HEK293 (cell line): ENCODE measurements at regions not wholly inside any gene's neighbourhood (a gene's known extent, or its start where the extent isn't known, plus 50 kb on each side); places are given as distances from the start of the nearest gene placed in this dataset.

ENCODE experiments used
- CTCF ChIA-PET: fragments of 350-600 bp; formaldehyde crosslinking; extraction: SDS; loops from one replicate; lab custom pipeline; 2021; ENCODE audit warnings: antibody characterized with exemption; lab: Yijun Ruan, JAX
- POLR2A ChIA-PET: fragments of 300-600 bp; formaldehyde crosslinking; extraction: SDS; loops from one replicate; lab custom pipeline; 2020; ENCODE audit warnings: antibody characterized with exemption, inconsistent platforms; lab: Yijun Ruan, JAX
- H3K27ac ChIP-seq: fragments of 200-500 bp; sonication (Bioruptor generic); 2 replicates; pipeline ENCODE4 v1.5.1; 2014; ENCODE audit warnings: low read depth, low read length, control low read depth, inconsistent platforms; ENCODE audit errors: extremely low read depth
- H3K36me3 ChIP-seq, 2 experiments: fragments of 200-500 bp in 1 of 2; sonication (Bioruptor generic) in 1 of 2; 1 replicate in 1 of 2; 2 replicates in 1 of 2; pipeline ENCODE4 v1.5.1; 2014 to 2017; ENCODE audit warnings: inconsistent platforms in 2 of 2, low read length in 2 of 2; ENCODE audit not compliant: control insufficient read depth in 2 of 2, insufficient read depth in 1 of 2
- H3K4me1 ChIP-seq: fragments of 200-500 bp; sonication (Bioruptor generic); 2 replicates; pipeline ENCODE4 v1.5.1; 2014; ENCODE audit warnings: mild to moderate bottlenecking, low read length, inconsistent platforms; ENCODE audit not compliant: control insufficient read depth, insufficient read depth
- H3K4me3 ChIP-seq: 2 replicates; pipeline ENCODE4 v1.5.1; 2011; ENCODE audit warnings: low read depth, mild to moderate bottlenecking, control low read depth, low read length, moderate library complexity
- H3K9me3 ChIP-seq: fragments of 200-500 bp; sonication (Bioruptor generic); 2 replicates; pipeline ENCODE4 v1.5.1; 2014; ENCODE audit warnings: low read depth, low read length, inconsistent platforms; ENCODE audit not compliant: control insufficient read depth, insufficient read depth
- OVOL3 ChIP-seq: fragments of 450-650 bp; formaldehyde crosslinking; IDR thresholded peaks from 2 replicates; pipeline ENCODE4 v1.5.1; 2016; ENCODE audit warnings: missing biosample characterization, missing genetic modification characterization
- PBX3 ChIP-seq: sonication (generic); formaldehyde crosslinking; IDR thresholded peaks from 2 replicates; pipeline ENCODE4 v1.8.1; 2022; ENCODE audit warnings: mild to moderate bottlenecking, moderate library complexity, missing genetic modification reagents
- SCRT1 ChIP-seq: fragments of 450-650 bp; formaldehyde crosslinking; IDR thresholded peaks from 2 replicates; pipeline ENCODE4 v1.5.1; 2016; ENCODE audit warnings: missing biosample characterization, missing genetic modification characterization, borderline replicate concordance
- TRIM28 ChIP-seq: IDR thresholded peaks from 2 replicates; pipeline ENCODE4 v1.6.1; 2011; ENCODE audit warnings: low read length, control low read depth, borderline replicate concordance
- ZNF146 ChIP-seq: fragments of 450-650 bp; formaldehyde crosslinking; IDR thresholded peaks from 2 replicates; pipeline ENCODE4 v1.5.1; 2016; ENCODE audit warnings: missing biosample characterization, missing genetic modification characterization
- ZNF157 ChIP-seq: fragments of 450-650 bp; formaldehyde crosslinking; IDR thresholded peaks from 2 replicates; pipeline ENCODE4 v1.5.1; 2016; ENCODE audit warnings: missing biosample characterization, missing genetic modification characterization
- ZNF324 ChIP-seq: fragments of 450-650 bp; formaldehyde crosslinking; IDR thresholded peaks from 2 replicates; pipeline ENCODE4 v1.5.1; 2016; ENCODE audit warnings: missing biosample characterization, missing genetic modification characterization
- ZNF350 ChIP-seq: fragments of 450-650 bp; formaldehyde crosslinking; IDR thresholded peaks from 2 replicates; pipeline ENCODE4 v1.5.0; 2017; ENCODE audit warnings: missing biosample characterization, mild to moderate bottlenecking, missing genetic modification characterization
- ZNF529 ChIP-seq: fragments of 450-650 bp; formaldehyde crosslinking; IDR thresholded peaks from 2 replicates; pipeline ENCODE4 v1.5.1; 2017; ENCODE audit warnings: missing genetic modification characterization, missing biosample characterization; ENCODE audit not compliant: insufficient replicate concordance
- ZNF548 ChIP-seq: fragments of 450-650 bp; formaldehyde crosslinking; IDR thresholded peaks from 2 replicates; pipeline ENCODE4 v1.5.1; 2016; ENCODE audit warnings: missing biosample characterization, missing genetic modification characterization
- ZNF561 ChIP-seq: fragments of 450-650 bp; IDR thresholded peaks from 2 replicates; pipeline ENCODE4 v1.5.1; 2018; ENCODE audit warnings: missing biosample characterization, missing genetic modification characterization, borderline replicate concordance
- ZNF600 ChIP-seq: fragments of 450-650 bp; formaldehyde crosslinking; IDR thresholded peaks from 2 replicates; pipeline ENCODE4 v1.5.1; 2016; ENCODE audit warnings: missing biosample characterization, missing genetic modification characterization
- ZNF629 ChIP-seq: fragments of 450-650 bp; formaldehyde crosslinking; IDR thresholded peaks from 2 replicates; pipeline ENCODE4 v1.5.1; 2017; ENCODE audit warnings: missing biosample characterization, missing genetic modification characterization
- ZNF664 ChIP-seq: fragments of 450-650 bp; formaldehyde crosslinking; IDR thresholded peaks from 2 replicates; pipeline ENCODE4 v1.5.1; 2016; ENCODE audit warnings: missing biosample characterization, missing genetic modification characterization
- ZNF777 ChIP-seq: fragments of 450-650 bp; formaldehyde crosslinking; IDR thresholded peaks from 2 replicates; pipeline ENCODE4 v1.5.1; 2017; ENCODE audit warnings: missing biosample characterization, missing genetic modification characterization, borderline replicate concordance
- ZNF785 ChIP-seq: fragments of 450-650 bp; formaldehyde crosslinking; IDR thresholded peaks from 2 replicates; pipeline ENCODE4 v1.5.1; 2016; ENCODE audit warnings: missing biosample characterization, missing genetic modification characterization
- ZNF791 ChIP-seq: fragments of 450-650 bp; formaldehyde crosslinking; IDR thresholded peaks from 2 replicates; pipeline ENCODE4 v1.5.1; 2016; ENCODE audit warnings: missing biosample characterization, missing genetic modification characterization
- ZNF837 ChIP-seq: fragments of 450-650 bp; formaldehyde crosslinking; IDR thresholded peaks from 2 replicates; pipeline ENCODE4 v1.5.1; 2016; ENCODE audit warnings: missing biosample characterization, missing genetic modification characterization
- ZSCAN23 ChIP-seq: fragments of 450-650 bp; formaldehyde crosslinking; IDR thresholded peaks from 2 replicates; pipeline ENCODE4 v1.5.1; 2016; ENCODE audit warnings: missing biosample characterization, missing genetic modification characterization
- TF ChIP-seq, protein P1 (sequence below): fragments of 450-650 bp; formaldehyde crosslinking; IDR thresholded peaks from 2 replicates; pipeline ENCODE4 v1.5.1; 2017; ENCODE audit warnings: missing biosample characterization, missing genetic modification characterization
- TF ChIP-seq, protein P2 (sequence below): fragments of 450-650 bp; formaldehyde crosslinking; IDR thresholded peaks from 2 replicates; pipeline ENCODE4; 2016; ENCODE audit warnings: missing biosample characterization, missing genetic modification characterization

- TF ChIP-seq ZNF791 (no peak), ZNF664 (no peak), ZNF548 (tag by site-specific recombination) (no peak), ZNF785 (no peak), ZSCAN23 (no peak), ZNF324 (no peak)
Observed at GRCh38 chr1:221187174-221187573, 307.9 kb downstream of the HLX start (continued).

DNA sequence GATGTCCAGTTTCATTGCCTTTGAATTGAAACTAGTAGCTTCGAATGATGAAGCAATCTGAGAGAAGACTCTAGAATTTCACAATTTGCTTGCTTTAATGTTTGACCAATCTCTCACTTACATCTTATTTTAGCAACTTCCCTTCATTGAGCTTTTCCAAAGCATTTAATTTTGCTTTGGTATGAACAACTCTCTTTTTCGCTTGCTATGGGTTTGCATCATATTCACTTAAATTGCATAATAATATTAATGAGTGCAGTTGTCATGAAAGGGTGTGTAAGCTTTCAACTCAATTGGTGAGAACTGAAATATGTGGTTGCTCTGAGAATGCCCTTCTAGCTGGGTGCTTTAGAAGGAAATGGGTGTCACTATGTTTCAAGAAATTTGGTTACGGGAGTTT, 309.2 kb downstream of the HLX start:
- H3K27ac ChIP-seq: no peak overlapping the region
- H3K4me3 ChIP-seq: no peak overlapping the region
- POLR2A ChIA-PET: no interaction called here
- H3K36me3 ChIP-seq: no peaks in the 10 kb centered on the region
- CTCF ChIA-PET: interaction anchor here (0.6 to 1.7 kb wide), 3 partner anchors 9 to 1172 kb away, joined by 3 to 6 read pairs (median 5); no protein-coding TSS in a partner anchor
- H3K9me3 ChIP-seq: no peaks in the 10 kb centered on the region
- H3K4me1 ChIP-seq: no peaks in the 10 kb centered on the region
- TF ChIP-seq, protein P1, sequence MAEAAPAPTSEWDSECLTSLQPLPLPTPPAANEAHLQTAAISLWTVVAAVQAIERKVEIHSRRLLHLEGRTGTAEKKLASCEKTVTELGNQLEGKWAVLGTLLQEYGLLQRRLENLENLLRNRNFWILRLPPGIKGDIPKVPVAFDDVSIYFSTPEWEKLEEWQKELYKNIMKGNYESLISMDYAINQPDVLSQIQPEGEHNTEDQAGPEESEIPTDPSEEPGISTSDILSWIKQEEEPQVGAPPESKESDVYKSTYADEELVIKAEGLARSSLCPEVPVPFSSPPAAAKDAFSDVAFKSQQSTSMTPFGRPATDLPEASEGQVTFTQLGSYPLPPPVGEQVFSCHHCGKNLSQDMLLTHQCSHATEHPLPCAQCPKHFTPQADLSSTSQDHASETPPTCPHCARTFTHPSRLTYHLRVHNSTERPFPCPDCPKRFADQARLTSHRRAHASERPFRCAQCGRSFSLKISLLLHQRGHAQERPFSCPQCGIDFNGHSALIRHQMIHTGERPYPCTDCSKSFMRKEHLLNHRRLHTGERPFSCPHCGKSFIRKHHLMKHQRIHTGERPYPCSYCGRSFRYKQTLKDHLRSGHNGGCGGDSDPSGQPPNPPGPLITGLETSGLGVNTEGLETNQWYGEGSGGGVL (tag by site-specific recombination): no peak
- TF ChIP-seq OVOL3 (tag by site-specific recombination): no peak
- no peak for TF ChIP-seq ZNF777 (tag by site-specific recombination)
- TF ChIP-seq SCRT1 (tag by site-specific recombination): no peak

DNA sequence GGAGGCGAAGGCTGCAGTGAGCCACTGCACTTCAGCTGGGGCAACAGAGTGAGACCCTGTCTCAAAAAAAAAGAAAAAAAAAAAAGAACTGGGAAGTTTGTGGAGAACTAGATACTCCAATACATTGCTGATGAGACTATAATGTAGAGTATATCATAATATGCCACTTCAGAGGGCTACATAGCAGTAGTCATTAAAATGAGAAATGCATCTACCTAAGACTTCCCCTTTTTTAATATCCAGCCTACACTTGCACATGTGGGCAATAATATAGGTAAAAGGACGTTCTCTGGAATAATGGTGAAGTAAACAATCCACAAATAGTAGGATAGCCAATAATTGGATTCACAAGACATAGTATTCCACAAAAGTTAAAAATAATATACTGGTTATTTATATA, 311.0 kb downstream of the HLX start:
- ChIA-PET POLR2A (no interaction called here), CTCF (no interaction called here)
- H3K27ac ChIP-seq: no peak overlapping the region
- H3K4me1 ChIP-seq: no peaks in the 10 kb centered on the region
- H3K36me3 ChIP-seq: no peaks in the 10 kb centered on the region
- H3K4me3 ChIP-seq: no peak overlapping the region
- H3K9me3 ChIP-seq: no peaks in the 10 kb centered on the region
- TF ChIP-seq TRIM28 (no peak), ZNF600 (tag by site-specific recombination) (no peak), ZNF529 (tag by site-specific recombination) (no peak), ZNF157 (no peak), ZNF350 (tag by site-specific recombination) (no peak), ZNF146 (tag by site-specific recombination) (no peak)

- Histone ChIP-seq H3K4me3 (no peak overlapping the region), H3K9me3 (no peaks in the 10 kb centered on the region), H3K4me1 (no peaks in the 10 kb centered on the region), H3K36me3 (no peaks in the 10 kb centered on the region), H3K27ac (no peak overlapping the region)
- CTCF ChIA-PET: interaction anchor here (1.2 kb wide), 2 partner anchors 11 to 239 kb away, joined by 3 to 6 read pairs; no protein-coding TSS in a partner anchor
- POLR2A ChIA-PET: no interaction called here
- TF ChIP-seq PBX3 (CRISPR knock-in tag) (no peak), ZNF629 (no peak), ZNF561 (tag by site-specific recombination) (no peak), ZNF837 (tag by site-specific recombination) (no peak)
- TF ChIP-seq, protein P2, sequence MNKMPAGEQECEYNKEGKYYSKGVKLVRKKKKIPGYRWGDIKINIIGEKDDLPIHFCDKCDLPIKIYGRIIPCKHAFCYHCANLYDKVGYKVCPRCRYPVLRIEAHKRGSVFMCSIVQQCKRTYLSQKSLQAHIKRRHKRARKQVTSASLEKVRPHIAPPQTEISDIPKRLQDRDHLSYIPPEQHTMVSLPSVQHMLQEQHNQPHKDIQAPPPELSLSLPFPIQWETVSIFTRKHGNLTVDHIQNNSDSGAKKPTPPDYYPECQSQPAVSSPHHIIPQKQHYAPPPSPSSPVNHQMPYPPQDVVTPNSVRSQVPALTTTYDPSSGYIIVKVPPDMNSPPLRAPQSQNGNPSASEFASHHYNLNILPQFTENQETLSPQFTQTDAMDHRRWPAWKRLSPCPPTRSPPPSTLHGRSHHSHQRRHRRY (tag by site-specific recombination): no peak
Observed at GRCh38 chr1:221192055-221192454, 312.8 kb downstream of the HLX start.
